Spleen (tissue), 11 donors: ENCODE measurements at regions not wholly inside any gene's neighbourhood (a gene's known extent, or its start where the extent isn't known, plus 50 kb on each side); places are given as distances from the start of the nearest gene placed in this dataset.

ENCODE experiments used
- DNase-seq: peaks from one replicate; pipeline ENCODE4 v3.0.0-alpha.2; 2020
- H3K27ac ChIP-seq, 8 donors: fragments of 200-600 bp; sonication (generic) in 7 of 8; 1 replicate in 4 of 8; 2 replicates in 4 of 8; pipeline versions ENCODE4 v1.5.0 to v1.8.0; 2016 to 2021; ENCODE audit warnings: inconsistent platforms in 4 of 8, mild to moderate bottlenecking in 4 of 8, moderate library complexity in 1 of 8
- H3K27me3 ChIP-seq, 7 donors: fragments of 200-600 bp; sonication (generic) in 6 of 7; replicated peaks in 1 of 7; 1 replicate in 4 of 7; 2 replicates in 3 of 7; pipeline versions ENCODE4 v1.5.0 to v1.8.0; 2016 to 2021; ENCODE audit warnings: inconsistent platforms in 3 of 7, mild to moderate bottlenecking in 1 of 7
- H3K36me3 ChIP-seq, 6 donors: fragments of 200-600 bp; sonication (generic) in 5 of 6; 1 replicate in 4 of 6; 2 replicates in 2 of 6; pipeline versions ENCODE4 v1.5.0 to v1.8.0; 2016 to 2021; ENCODE audit warnings: inconsistent platforms in 2 of 6
- H3K4me1 ChIP-seq, 6 donors: fragments of 200-600 bp; sonication (generic) in 5 of 6; 1 replicate in 3 of 6; 2 replicates in 3 of 6; pipeline versions ENCODE4 v1.5.0 to v1.8.0; 2016 to 2021; ENCODE audit warnings: inconsistent platforms in 3 of 6
- H3K4me3 ChIP-seq, 8 donors: fragments of 200-600 bp; sonication (generic) in 7 of 8; 1 replicate in 4 of 8; 2 replicates in 4 of 8; pipeline versions ENCODE4 v1.5.0 to v1.8.0; 2016 to 2021; ENCODE audit warnings: inconsistent platforms in 4 of 8, mild to moderate bottlenecking in 4 of 8, moderate library complexity in 2 of 8
- H3K9me3 ChIP-seq, 8 donors: fragments of 200-600 bp; sonication (generic) in 7 of 8; 1 replicate in 4 of 8; 2 replicates in 4 of 8; pipeline versions ENCODE4 v1.5.0 to v1.8.0; 2016 to 2021; ENCODE audit warnings: inconsistent platforms in 4 of 8
- CTCF ChIP-seq, 11 experiments: fragments of 200-600 bp in 7 of 11; fragments of 450-650 bp in 4 of 11; sonication (generic) in 4 of 11; IDR thresholded peaks in 8 of 11; conservative IDR thresholded peaks in 3 of 11; 1 replicate in 7 of 11; 2 replicates in 4 of 11; pipeline versions ENCODE4 v1.4.0 to v1.8.0; 2016 to 2021; ENCODE audit warnings: antibody characterized with exemption in 11 of 11, inconsistent platforms in 4 of 11, mild to moderate bottlenecking in 1 of 11
- POLR2A ChIP-seq, 3 donors: fragments of 450-650 bp; IDR thresholded peaks; one replicate each; pipeline ENCODE4 v1.5.1; 2017; ENCODE audit warnings: antibody characterized with exemption in 3 of 3, mild to moderate bottlenecking in 1 of 3
- POLR2AphosphoS5 ChIP-seq, 3 donors: sonication (generic); formaldehyde crosslinking; IDR thresholded peaks; one replicate each; pipeline ENCODE4 v1.5.1; 2017; ENCODE audit warnings: antibody characterized with exemption in 3 of 3
- WGBS, 5 donors: extraction: QIAGEN DNeasy Blood & Tissue Kit in 3 of 5; methylation state at CpG; one replicate each; pipeline versions ENCODE4 v1.1.5 to v1.1.7; 2013 to 2018; 5-methylcytosine and 5-hydroxymethylcytosine counted together
- intact Hi-C: fragments of 100-400 bp; cut with DNase I; formaldehyde crosslinking; loops from one replicate; pipeline ENCODE4 v1.15.0; 2023; ENCODE audit warnings: low total_unique reads
- donor health status: healthy with polysubstance abuse.
- donor health status: DM: no; HTN: no; CAD: no; lungs with moderate emphysema.
- donor health status: DM: no; HTN: no; CAD: no.
- donor health status: Bipolar disorder and iron deficiency.
- donor health status: healthy.
- donor health status: DM: no; HTN: no; CAD: no.
- donor health status: DM: yes; HTN: yes; CAD: no.

- TF ChIP-seq POLR2A (IDR thresholded peaks at IDR 0.05) (no peak), POLR2AphosphoS5 (IDR thresholded peaks at IDR 0.05) (no peak), CTCF (IDR thresholded peaks at IDR 0.05 in 8 of 11, conservative IDR thresholded peaks at IDR 0.05 in 3 of 11) (no peak)
- Histone ChIP-seq H3K27me3 (no peaks in the 10 kb centered on the region), H3K36me3 (peaks cover 0 to 23% (median 0%) of the 10 kb centered on the region in 6 donors), H3K4me3 (peak overlapping the region; percentile 70 to 97 (median 86)), H3K9me3 (no peaks in the 10 kb centered on the region), H3K27ac (peak overlapping the region; percentile 94 to 100 (median 98)), H3K4me1 (peaks cover 62 to 76% (median 73%) of the 10 kb centered on the region in 6 donors)
- intact Hi-C loops = no loop called here
- WGBS, 5 donors = 0 to 1% (median 0%) methylated on average over 28 to 32 of the region's 32 CpGs
- peak; percentile 91 for DNase-seq
Observed at GRCh38 chr7:131106681-131107336, 220.9 kb upstream of the MKLN1 start.

DNA sequence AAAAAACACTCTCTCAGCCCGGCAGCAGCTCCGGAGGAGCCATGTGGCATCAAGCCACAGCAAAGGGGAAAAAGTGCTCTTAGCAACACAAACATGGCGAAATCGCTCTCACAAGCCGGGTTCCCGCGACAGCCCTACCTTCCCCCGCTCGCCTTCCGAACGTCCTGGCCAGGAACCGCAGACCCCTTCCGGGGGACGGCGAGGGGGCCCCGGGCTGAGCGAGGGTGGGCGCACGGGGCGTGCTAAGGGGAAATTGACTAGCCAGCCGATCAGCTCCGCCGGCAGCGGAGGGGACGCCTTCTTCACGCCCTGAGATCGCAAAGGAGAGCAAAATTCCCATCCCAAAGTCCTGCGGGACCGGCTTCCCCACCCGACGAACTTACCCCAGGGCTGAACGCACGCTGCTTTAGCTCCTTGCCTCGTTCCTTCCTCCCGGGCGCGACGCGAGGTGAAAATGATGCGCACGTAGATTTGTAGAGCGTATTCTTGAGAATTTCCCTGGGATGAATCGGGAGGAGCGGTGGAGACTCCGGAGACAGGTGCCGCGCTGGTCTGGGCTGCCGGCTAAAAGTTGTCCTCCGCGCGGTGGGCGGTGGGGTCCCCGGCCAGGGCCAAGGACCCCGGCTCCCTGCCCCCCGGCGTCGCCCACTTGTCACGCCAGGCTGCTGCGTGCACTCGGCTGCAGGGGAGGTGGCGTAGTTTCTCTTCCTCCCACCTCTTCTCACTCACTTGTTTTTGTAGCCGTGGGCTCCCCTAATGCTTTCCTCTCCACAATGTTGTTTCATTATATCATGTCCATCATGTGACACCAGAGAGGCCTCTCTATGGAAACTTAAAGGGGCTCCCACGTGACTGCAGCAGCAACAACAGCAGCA, 220.1 kb upstream of the MKLN1 start:
- peak; percentile 94 for DNase-seq
- peak overlapping the region; percentile 94 to 100 (median 98) for H3K27ac ChIP-seq
- intact Hi-C loops = no loop called here

DNA sequence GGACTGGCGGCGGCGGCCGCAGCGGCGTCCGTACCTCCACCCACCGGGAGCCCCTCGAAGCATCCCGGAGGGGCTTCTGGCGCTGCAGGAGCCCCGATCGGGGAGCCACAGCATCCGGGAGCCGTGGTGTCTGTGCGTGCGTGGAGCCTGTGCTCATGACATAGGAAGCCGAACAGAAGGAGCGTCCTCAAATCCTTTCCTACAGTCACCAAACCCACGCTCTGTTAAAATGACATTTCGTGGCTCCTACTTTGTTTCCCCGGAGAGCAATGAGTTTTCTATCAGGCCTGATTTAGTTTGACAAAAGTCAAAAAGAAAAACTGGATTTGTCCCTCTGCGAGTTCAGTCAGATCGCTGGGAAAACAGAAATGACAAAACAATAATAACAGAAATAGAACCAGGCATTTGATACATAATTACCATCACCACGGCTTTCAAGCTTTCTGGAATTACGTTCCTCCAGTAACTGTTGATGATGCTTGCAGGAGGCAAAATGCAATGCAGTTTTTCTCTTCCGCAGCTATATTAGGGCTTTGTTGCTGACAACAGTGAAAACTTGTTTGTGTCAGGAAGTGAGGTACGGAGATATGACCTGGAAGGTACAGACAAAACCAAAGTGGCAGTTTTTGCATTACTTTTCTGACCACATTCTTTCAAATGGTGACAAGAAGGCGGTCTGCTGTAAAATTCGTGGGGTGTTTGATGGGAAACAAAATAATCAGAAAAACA, 219.3 kb upstream of the MKLN1 start:
- peak overlapping the region; percentile 70 to 97 (median 86) for H3K4me3 ChIP-seq
- intact Hi-C loops = no loop called here
- TF ChIP-seq POLR2AphosphoS5 (IDR thresholded peaks at IDR 0.05) (peak in 2 of 3 donors; percentile 78 to 92), CTCF (IDR thresholded peaks at IDR 0.05 in 8 of 11, conservative IDR thresholded peaks at IDR 0.05 in 3 of 11) (peak in 1 of 11 experiments; percentile 5), POLR2A (IDR thresholded peaks at IDR 0.05) (no peak)
- peak overlapping the region; percentile 94 to 100 (median 98) for H3K27ac ChIP-seq
- no peaks in the 10 kb centered on the region for H3K27me3 ChIP-seq
- 3 to 5% (median 4%) methylated on average over 22 to 30 of the region's 30 CpGs for WGBS, 5 donors
- H3K36me3 ChIP-seq = peaks cover 0 to 14% (median 0%) of the 10 kb centered on the region in 6 donors
- no peaks in the 10 kb centered on the region for H3K9me3 ChIP-seq
- peak; percentile 94 for DNase-seq
- peaks cover 48 to 68% (median 66%) of the 10 kb centered on the region in 6 donors for H3K4me1 ChIP-seq

More for the DNA sequence above, 220.1 kb upstream of the MKLN1 start:
- peak in 5 of 11 experiments; percentile 20 to 35 (median 25) for TF ChIP-seq CTCF (IDR thresholded peaks at IDR 0.05 in 8 of 11, conservative IDR thresholded peaks at IDR 0.05 in 3 of 11)
- TF ChIP-seq POLR2AphosphoS5 (IDR thresholded peaks at IDR 0.05) = peak; percentile 96 to 99 (median 98)
- TF ChIP-seq POLR2A (IDR thresholded peaks at IDR 0.05) = peak; percentile 19 to 99 (median 97)
- peaks cover 0 to 17% (median 0%) of the 10 kb centered on the region in 6 donors for H3K36me3 ChIP-seq
- no peaks in the 10 kb centered on the region for H3K9me3 ChIP-seq
- H3K27me3 ChIP-seq = no peaks in the 10 kb centered on the region
- H3K4me1 ChIP-seq = peaks cover 56 to 76% (median 73%) of the 10 kb centered on the region in 6 donors
- 0 to 1% (median 0%) methylated on average over 50 to 63 of the region's 63 CpGs for WGBS, 5 donors
- peak overlapping the region; percentile 70 to 97 (median 86) for H3K4me3 ChIP-seq
